Activated CD4-positive, alpha-beta T cell treated with anti-CD3 and anti-CD28 coated beads, Interleukin-2, amount 50 U/mL, for 1 hour (primary cell): ENCODE measurements at regions not wholly inside any gene's neighbourhood (a gene's known extent, or its start where the extent isn't known, plus 50 kb on each side); places are given as distances from the start of the nearest gene placed in this dataset.

Experiments used
- DNase-seq: peaks from one replicate; pipeline ENCODE4 v3.0.0-alpha.2; 2020

DNA sequence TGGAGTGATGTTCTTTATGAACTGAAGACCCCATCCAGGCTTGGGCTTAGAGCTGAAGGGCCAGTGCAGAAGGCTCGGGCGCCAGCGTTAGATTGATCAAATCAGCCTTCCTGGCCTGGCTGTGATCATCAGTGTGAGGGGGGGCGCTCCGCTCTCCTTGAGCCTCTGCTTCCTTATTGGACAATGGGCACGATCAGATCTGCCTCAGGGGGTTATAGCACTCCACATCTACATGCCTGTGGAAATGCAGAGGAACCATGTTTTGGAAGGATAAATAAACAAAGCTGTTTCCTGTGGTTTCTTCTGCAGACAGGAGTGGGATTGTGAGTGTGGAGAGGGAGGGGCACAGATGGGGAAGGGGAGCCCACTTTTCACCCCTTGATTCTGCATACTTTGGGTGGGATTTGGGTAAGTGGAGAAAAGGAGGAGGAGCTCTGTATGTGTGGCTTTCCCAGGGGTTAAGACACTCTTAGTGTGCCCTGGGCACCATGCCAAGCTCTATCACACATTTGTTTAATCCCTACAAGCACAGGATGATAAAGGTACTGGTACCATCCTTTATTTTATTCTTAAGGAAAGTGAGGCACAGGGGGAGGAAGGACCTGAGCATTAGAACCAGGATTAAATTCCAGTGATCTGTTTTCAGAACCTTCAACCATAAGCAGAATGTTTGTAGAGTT lies 150.5 kb downstream of the EN1 start:
- DNase-seq = no peak

GRCh38 chr2:118693287-118693822 lies 154.1 kb downstream of the EN1 start:
- DNase-seq = no peak

GRCh38 chr2:118689874-118690273 lies 157.6 kb downstream of the EN1 start:
- DNase-seq = no peak

DNA sequence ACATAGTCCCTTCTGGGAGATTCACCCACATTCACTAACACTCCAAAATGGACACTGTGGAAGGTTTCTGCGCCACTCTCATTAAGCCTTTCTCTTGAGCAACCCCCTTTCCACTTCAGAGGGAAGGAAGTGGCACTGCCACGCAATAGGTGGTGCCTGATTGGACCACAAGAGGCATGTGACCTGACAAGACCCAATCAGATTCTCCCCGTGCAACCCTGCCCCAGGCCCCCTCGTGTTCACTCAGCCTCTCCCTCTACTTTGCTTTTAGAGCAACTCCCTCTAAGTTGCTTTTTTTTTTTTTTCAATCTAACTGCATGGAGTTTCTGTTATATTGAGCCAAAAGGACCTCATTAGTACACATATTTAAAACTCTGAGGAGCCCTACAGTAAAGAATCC lies 158.0 kb downstream of the EN1 start:
- no peak for DNase-seq

DNA sequence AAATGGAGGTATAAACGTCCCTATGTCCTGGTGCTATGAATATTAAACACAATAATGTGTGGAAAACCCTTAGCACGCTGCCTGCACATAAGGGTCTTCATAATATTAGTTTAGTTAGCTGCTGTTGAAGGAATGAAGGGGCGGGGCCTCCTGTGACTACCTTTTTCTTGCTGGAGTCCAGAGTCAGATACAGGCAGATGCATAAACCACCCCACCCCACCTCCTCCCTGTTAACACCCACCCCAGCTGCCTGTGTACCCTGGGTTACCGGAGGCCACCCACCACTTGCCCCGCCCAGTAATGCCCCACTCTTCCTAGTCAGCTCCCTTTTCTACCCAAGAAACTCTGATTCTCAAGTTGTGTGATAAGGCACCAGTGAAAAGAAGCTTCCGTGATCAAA lies 158.4 kb downstream of the EN1 start:
- no peak for DNase-seq

- no peak for DNase-seq
These were observed 159.8 kb downstream of the EN1 start for GRCh38 chr2:118687698-118688097.

- no peak for DNase-seq
These were observed 160.3 kb downstream of the EN1 start for GRCh38 chr2:118687192-118687591.

- DNase-seq = no peak
These were observed 161.1 kb downstream of the EN1 start for GRCh38 chr2:118686346-118686745.

DNA sequence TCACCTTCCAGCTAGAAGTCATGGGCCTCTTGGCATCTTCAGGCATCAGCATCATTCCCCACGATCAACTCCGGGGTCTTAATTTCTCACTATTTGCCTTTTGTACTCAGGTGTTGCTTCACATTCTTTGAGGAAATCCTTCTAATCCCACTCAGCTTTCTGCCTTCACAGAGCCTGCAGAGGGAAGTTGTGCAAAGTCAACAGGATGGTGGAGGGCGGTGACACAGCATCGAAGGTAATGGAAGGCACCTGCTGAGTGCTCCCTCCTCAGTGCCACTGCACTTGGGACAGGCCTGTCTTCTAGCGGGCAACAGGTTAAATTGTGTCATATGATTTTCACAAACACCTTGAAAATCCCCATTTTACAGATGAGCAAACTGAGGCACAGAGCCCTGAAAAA lies 164.0 kb downstream of the EN1 start:
- DNase-seq = no peak

DNA sequence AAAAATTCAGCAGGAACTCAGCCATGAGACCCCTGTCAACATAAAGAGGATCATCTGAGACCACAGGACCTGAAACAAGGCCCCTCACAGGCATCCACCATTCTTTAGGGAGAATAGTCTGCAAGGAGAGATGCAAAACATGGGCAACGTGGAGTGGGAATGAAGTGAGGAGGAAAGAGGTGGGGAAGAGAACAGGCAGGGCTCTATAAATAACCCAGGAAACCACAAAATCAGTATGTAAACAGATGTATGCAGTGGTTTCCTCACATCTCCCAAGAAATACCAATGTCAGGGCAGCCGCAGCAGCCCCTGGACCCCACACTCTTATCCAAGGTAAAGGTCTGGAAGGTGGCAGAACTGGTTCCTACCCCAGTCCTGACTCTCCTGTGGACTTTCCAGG lies 168.5 kb downstream of the EN1 start:
- no peak for DNase-seq

GRCh38 chr2:118677546-118677945 lies 169.9 kb downstream of the EN1 start:
- DNase-seq = no peak

- no peak for DNase-seq
These were observed 171.9 kb downstream of the EN1 start for GRCh38 chr2:118675531-118675930.

- no peak for DNase-seq
These were observed 174.8 kb downstream of the EN1 start for GRCh38 chr2:118672571-118673158.

- DNase-seq = no peak
These were observed 175.6 kb downstream of the EN1 start for GRCh38 chr2:118671701-118672454.

GRCh38 chr2:118670838-118671237 lies 176.6 kb downstream of the EN1 start:
- DNase-seq = no peak

- DNase-seq = no peak
These were observed 177.2 kb downstream of the EN1 start for GRCh38 chr2:118670276-118670675.

GRCh38 chr2:118669654-118670053 lies 177.8 kb downstream of the EN1 start:
- DNase-seq = no peak

GRCh38 chr2:118668431-118669424 lies 178.7 kb downstream of the EN1 start:
- no peak for DNase-seq

GRCh38 chr2:118667964-118668363 lies 179.5 kb downstream of the EN1 start:
- no peak for DNase-seq

DNA sequence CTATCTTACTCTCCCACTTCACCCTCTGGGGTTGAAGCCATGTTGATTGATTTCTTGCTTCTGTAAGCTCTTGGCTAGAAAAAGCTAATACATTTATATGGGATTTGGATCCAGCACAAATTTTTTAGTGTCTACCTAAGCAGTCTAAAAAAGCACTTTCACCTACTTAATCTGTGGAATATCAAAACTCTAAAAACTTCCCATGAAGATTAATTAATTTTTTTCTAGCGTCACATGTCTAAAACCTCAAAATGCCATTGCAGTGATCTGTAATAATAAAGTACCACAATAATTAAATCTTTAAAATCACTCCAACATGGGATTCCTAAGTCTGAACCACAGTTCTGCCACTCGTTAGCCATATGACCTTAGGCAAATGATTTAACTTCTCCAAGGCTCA lies 180.1 kb downstream of the EN1 start:
- no peak for DNase-seq

GRCh38 chr2:118665784-118666529 lies 181.5 kb downstream of the EN1 start:
- no peak for DNase-seq

GRCh38 chr2:118661179-118661578 lies 186.3 kb downstream of the EN1 start:
- no peak for DNase-seq
